RCC 7860 (cell line): ENCODE measurements at regions not wholly inside any gene's neighbourhood (a gene's known extent, or its start where the extent isn't known, plus 50 kb on each side); places are given as distances from the start of the nearest gene placed in this dataset.

Source experiments
- DNase-seq: peaks from one replicate; pipeline ENCODE4 v3.0.0-alpha.2; 2015; ENCODE audit warnings: low spot score
- FAIRE-seq: peaks from 2 replicates; lab custom pipeline; 2012; peaks lifted over from hg19 to GRCh38; lab: Jason Lieb, UNC

DNA sequence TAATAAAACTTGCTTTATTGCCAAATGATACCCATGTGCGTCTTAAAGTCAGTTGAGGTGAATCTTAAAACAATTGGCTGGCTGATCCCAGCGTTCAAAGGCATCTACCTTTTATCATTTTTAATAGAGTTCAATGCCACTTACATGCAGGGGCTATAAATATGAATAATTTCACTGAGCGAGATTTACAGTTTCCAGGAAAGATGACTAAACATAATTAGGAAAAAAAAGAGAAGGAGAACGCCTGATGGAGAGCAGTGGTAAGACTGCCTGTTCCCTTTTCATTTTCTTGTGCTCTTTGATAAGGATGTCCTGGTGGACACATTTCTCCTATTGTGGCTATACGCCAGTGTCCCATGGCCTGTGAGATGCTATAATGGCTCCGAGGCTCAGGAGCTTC lies 139.9 kb upstream of the SLC22A23 start:
- FAIRE-seq (no peak), DNase-seq (no peak)

DNA sequence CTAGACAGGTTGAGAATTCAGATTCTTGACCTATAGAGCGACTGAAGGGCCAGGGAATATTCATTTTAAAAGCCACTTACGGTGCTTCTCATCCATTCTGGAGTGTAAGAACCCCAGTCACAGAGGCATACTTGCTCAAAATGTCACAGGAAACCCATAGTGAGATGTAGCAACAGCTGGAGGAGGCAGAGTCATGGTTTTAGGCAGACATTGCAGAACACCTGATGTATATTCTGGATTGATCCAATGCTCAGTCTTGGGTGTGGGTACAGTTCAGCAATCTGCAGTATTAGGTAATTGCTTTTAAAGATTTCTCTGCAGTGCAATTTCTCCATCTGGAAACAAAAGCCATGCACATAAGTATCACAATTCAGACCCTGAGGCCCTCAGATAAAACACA lies 137.4 kb upstream of the SLC22A23 start:
- DNase-seq (no peak), FAIRE-seq (no peak)

DNA sequence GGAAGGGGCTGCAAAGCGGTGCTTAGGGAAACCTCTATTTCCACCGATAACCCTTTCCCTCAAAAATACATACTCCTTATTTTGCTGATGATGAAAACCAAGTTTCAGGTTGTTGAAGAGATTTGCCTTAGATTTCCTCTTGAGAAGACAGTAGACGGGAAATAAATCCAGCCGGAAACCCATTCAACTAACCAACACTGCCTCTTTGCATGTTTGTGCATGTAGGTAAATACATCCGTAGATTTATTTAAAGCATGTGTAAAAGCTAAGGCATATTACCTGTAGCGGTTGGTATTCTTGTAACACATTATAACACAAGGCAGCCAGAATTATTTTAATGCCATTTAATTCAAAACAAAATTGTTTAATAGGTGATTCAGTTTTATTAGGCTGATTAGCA lies 136.3 kb upstream of the SLC22A23 start:
- FAIRE-seq (no peak), DNase-seq (no peak)

DNA sequence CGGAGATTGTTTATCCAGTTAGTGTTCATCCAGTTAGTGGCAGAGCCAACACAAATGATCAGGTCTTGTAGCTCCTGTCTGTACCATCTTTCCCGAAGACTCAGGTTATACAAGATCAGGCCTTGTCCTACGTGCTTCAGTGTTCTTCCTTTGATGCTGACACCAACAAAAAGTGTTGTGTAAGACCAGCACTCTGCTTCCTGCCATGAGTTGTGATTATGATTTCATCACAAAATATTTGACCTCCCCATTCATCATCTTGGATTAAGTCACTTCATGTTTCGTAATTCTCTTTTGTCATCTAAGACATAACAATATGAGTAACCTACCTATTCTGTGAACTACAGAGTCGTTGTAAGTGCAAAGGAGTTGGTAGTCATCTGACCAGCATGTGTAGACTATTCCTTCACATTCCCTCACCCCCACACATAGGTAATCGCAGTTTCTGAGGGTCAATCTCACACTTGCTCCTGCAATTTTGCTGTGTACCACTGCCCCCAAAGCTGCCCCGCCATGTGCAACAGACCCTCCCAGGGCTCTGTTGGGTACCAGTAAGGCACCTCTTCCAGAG lies 135.6 kb upstream of the SLC22A23 start:
- DNase-seq (peak; percentile 79), FAIRE-seq (no peak)

DNA sequence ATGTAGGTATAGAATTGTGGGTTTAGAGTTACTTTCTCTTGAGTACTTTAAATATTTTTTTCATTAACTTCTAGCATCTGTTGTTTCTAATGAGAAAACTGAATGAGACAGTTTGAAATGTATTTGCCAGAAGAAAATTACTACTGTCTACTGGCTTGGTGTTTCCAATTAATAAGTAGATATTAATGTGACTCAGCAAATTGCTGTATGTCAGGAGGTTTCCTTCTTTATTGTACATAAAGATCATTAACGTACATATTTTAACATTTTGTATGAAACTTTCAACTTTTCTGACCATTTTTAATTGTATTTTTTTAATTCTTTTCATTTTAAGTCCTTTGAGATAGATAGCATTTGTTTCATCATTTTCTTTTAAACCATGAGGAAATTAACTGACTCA lies 135.1 kb upstream of the SLC22A23 start:
- DNase-seq: no peak
- no peak for FAIRE-seq

DNA sequence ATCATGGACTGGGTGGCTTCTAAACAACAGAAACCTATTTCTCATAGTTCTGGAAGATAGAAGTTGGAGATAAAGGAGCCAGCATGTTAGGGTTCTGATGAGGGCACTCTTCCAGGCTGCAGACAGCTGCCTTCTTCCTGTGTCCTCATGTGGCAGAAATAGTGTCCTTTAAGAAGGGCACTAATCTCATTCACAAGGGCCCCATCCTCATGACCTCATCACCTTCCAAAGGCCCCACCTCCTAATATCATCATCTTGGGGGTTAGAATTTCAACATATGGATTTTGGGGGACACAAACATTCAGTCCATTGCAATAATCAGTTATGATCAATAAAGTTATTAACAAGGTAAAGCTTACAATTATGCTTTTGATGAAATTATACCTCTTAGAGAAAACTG lies 130.8 kb upstream of the SLC22A23 start:
- no peak for DNase-seq
- FAIRE-seq: no peak

DNA sequence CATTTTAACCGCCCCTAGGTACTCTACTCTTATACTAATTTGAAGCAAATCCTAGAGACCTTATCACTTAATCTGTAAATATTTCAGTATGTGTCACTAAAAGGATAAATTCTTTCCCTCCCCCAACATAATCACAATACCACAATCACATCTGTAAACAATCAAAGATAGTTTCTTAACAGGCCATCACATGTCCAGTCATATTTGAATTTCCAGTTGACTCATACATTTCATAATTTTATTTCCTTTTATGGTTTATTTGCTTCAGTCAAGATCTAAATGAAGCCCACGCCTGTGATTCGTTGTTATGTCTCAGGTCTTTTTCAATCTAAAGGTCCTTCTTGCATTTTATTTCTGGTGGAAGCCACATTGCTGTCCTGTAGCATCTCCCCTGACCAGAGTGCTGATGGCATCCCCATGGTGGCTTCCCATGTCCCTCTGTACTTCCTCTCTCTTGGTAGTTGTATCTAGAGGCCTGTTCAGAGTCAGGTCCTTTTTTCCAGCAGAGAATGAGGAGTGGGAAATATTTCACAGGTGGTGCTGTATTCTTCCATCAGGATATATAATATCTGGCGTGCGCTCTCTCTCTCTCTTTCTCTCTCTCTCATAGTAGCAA lies 128.6 kb upstream of the SLC22A23 start:
- FAIRE-seq (no peak), DNase-seq (no peak)

DNA sequence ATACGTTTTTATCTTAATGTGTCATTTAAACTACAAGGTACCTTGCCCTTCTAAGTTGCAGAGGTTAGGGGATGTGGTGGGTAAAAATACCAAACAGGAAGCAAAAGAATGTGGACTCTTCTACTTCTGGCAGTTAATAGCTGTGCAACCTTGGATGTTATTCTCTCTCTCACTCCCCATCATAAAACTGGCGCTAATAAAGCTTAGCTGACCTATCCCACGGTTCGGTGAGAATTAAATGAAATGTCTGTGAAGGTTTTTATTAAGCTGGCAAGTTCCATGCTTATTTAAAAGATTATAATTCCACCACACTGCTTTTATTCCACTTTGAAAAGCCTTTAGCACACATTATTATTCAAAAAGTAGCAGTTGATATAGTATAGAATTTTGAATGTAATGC lies 127.8 kb upstream of the SLC22A23 start:
- DNase-seq (no peak), FAIRE-seq (no peak)

DNA sequence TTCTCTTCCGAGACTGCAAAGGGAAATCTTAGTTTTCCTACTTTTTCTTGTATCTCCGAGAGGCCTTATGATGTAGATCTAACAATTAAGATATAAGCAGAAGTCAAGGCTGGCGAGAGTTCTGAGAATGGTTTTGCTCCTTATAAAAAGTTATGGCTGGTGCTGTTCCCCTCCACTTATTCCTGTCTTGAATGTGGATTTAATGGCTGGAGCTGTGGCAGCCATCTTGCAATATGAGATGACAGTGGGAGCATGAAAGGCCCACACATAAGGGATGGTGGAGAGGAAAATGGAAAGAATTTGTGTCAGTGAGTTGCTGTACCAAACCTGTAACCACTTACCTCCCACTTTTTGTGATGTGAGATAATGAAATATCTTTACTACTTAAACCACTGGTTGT lies 124.6 kb upstream of the SLC22A23 start:
- FAIRE-seq (no peak), DNase-seq (no peak)

DNA sequence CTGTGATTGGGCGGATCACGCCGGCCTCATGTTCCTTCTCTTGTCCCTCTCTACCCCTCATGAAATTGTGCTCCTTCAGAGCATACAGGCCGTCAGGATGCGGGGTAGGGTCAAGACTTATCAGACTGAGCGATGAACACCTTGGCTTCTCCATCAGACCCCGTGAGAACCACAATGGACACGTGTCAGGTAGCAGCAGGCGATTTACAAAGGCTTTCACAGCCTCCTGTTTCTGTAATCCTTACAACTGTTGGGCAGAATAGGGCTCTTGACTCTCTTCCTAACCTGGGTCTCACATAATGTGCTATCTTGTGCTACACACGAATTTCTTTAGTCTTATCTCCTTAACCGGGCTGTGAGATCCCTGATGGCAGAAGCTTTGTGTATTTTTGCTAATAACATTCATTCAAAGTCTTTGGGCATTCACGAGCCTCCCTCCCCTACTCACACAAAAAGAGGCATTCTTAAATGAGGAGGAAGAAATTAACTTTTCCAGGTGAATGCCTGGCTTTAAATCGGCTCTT lies 122.9 kb upstream of the SLC22A23 start:
- no peak for FAIRE-seq
- no peak for DNase-seq

DNA sequence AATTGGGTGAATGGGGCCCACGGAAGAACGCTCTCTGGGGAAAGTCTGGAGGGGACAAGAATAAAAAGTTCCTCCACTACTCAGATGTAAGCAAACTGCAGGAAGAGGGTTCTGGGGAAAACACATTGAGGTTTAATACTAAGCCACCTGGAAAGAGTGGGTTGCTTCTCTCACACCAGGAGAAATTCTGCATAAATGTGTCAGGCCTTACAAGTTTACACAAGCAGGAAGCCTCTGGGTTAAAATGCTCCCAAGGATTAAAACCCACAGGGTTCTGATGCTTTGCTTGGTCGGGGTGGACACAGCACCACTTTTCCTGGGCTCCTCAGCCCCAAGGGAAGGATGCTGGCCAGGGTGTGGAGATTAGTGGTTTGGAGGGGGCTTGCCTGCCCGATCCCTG lies 122.1 kb upstream of the SLC22A23 start:
- no peak for DNase-seq

DNA sequence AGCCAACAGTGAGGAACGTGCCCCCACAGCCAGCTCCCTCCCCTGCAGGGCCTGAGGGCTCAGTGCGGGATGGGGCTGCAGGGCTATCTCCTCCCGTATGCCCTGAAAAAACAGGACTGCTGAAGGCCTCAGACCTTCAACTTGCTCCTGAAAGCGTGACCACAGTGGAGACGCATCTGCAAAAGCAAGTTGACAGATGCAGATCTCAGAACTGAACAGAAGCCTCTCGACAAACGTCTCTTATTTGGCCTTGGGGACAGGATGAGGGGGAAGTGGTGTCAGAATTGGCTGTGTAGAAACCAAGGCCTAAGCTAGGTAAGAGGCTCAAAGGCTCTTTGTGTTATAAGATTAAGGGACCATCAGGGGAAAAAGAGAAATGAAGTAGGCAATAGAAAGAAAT lies 120.7 kb upstream of the SLC22A23 start:
- FAIRE-seq: no peak
- no peak for DNase-seq

More for the DNA sequence above, 122.1 kb upstream of the SLC22A23 start:
- no peak for FAIRE-seq

DNA sequence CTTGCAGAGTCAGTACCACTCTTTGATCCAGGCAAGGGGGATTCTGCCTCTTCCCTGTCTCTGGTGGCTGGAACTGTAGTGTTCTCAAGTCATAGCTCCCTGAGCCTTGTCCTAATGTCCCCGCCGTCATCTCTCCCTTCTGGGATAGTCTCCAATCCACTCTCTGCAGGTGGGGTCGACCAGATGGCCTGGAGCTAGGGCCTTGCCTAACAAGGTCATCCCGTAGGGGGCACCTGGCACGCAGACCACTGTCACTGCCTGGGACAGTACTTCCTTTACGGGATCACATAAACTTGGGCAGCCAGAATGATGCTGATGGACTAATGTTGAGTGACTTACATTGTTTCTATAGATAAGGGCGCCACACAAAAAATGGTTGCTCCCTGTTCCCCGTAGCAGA lies 118.9 kb upstream of the SLC22A23 start:
- DNase-seq (no peak), FAIRE-seq (no peak)

DNA sequence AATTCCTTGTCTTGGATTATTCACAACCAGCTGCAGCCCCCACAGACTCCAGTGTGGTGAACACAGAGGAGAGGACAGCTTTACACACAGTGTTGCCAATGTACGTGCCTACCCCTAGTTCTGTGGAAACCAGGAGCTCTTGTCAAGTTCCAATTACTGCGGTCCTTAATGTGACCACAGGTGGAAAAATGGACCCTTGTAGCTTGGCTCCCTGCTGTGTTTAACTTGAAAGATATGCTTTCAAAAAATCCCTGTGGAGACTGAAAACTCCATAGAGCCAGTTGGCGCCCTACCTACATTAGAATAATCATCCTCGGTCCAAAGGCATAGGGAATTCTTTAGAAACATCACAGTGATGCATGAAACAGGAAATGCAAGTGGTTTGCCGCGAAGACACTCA lies 118.3 kb upstream of the SLC22A23 start:
- no peak for FAIRE-seq
- DNase-seq: no peak

DNA sequence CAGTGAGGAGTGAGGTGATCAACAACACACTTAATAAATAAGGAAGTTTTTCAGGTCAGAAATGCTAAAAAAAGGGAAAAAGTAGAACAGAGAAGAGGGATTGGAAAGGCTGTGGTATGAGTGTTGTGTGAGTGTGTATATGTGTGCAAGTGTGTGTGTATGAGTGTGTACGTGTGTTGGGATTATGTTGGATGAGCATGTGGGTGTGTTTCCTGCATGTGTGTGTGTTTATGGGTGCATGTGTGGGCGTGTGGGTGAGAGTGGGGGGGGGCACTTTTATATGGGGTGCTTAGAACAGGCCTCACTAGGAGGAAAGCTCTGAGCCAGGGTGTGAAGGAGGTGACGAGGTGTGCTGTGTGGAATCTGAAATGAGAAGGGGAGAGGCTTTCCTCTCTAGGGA lies 116.8 kb upstream of the SLC22A23 start:
- DNase-seq (no peak), FAIRE-seq (no peak)

DNA sequence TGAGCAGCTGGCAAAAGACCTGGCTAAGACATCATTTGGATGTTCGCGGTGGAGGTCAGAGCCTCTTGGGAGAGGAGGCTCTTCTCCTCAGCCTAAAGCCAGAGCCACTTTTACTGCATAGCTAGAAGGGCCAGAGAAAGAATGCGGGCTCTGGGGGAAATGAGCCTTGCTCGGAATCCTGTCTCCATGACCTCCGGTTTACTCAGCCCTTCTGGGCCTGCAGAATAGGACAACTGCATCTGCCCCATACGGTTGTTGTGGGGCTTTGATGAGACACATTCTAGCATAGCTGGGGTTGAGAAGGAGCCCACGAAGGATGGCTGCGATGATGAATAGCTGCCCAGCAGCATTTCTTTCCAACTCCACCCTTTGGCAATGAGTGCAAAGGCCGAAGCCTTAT lies 115.0 kb upstream of the SLC22A23 start:
- FAIRE-seq (no peak), DNase-seq (no peak)

DNA sequence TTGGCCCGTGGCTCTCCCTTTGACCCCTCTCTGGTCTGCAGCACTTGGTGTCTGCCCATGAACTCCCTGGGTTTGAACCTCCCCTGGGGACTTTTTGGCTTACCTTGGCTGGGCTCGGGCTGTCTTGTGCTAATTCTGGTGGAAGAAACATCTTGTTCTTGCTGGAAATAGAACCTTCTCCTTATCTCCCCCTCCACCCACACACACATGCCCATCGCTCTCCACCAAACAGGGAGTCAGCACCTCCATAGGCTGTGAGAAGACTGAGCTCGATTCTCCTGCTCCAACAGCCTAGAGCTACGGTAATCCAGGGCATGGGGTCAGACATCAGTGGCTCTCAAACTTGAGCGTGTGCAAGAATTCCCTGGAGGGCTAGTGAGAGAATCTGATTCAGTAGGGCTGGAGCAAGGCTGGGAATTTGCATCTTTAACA lies 114.4 kb upstream of the SLC22A23 start:
- DNase-seq (no peak), FAIRE-seq (no peak)

DNA sequence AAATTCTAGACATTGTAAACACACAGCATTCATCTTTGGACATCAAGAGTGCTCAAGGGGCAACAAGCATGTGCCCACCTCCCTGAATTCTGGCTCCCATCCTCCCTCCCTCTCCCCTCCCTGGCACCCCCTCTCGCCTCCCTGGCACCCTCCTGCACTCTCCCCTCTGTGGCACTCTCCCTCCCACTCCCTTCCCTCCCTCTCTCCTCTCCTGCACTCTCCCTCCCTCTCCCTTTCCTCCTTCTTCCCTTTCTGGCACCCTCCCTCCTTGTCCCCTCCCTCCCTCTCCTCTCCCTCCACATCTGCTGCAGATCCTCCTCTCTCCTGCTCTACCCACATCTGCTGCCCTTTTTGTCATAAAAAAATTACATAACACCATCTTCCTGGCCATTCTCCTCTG lies 113.0 kb upstream of the SLC22A23 start:
- DNase-seq (no peak), FAIRE-seq (no peak)

DNA sequence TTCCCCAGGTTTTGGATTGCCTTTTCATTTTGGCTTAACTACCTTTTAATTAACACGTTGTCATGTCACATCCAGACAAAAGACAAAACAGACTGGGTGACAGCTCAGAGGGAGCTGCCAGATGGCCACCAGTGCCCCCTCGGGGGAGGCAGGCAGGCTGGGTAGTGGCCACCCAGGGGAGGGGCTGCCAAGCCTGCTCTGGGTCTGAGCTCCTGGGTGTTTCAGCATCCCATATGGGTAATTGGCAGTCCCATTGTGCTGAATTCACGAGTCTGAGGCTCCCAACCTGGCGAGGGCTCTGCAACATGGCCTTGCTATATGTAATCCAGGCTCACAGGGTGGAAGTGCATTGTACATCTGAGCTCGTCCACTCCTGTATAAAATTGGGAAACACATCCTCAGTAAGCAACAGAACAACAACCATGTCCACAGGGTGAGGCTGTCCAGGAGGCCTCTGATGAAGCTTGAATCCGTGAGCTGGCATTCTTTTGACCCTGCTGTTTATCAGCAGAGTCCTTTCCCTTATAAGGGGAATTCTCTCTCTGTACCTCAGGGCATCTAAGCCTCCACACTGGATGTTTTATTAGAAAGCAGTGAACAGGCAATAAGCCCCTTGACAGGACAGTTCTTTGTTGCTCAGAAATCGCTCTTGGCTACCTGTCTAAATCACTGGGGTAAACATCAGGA lies 111.7 kb upstream of the SLC22A23 start:
- no peak for DNase-seq
- no peak for FAIRE-seq

DNA sequence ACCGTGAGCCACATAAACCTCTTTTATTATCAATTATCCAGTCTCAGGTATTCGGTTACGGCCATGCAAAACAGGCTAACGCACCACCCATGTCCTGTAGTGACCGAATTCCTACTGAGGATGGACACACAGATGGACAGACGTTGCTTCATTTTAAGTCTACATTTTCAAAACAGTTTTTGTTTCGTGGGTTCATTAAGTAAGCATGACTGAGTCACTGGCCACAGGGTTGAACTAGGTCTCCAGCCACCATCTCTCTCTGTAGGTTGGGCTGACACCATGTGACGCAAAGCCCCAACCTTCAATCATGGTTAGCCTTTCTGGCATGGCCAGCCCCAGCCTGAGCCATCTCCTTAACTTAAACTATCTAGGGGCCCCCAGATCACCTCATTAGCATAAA lies 110.0 kb upstream of the SLC22A23 start:
- no peak for FAIRE-seq

DNA sequence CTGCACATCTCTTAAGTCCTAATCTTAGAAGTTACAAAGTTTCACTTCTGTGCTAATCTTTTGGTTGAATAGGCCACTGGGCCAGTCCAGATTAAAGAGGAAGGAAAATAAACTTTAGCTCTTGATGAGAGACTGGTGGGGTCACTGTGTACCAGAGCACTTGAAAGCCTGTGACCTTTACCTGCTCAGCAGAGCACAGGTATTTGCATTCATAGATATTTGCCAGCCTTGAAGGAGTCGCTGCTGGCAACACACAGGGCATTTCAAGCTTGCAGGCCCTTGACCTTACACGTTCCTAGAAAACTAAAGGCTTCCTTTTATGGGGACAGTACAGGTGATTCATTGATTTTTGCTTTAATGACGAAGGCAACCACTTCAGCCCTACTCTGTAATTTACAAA lies 108.4 kb upstream of the SLC22A23 start:
- no peak for FAIRE-seq

More for the DNA sequence above, 110.0 kb upstream of the SLC22A23 start:
- no peak for DNase-seq

DNA sequence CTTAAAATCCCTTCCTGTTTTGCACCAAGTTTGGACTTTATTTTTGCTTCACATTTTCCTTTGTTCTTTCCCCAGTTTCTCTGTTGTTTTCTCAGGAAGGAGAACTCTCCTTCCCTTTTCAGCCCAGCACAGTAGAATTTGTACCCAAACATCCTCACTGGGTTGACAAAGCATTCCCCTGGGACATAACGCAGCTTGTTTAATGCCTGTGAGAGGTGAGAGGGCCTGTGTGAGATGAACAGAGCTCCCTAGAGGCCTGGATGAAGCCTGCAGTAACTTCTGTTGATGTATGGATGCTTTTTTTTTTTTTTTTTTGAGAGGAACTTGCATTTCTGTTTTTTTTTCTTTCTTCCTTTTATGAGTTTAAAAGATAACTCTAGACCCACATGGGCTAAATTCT lies 104.9 kb upstream of the SLC22A23 start:
- no peak for FAIRE-seq
- no peak for DNase-seq

More for the DNA sequence above, 108.4 kb upstream of the SLC22A23 start:
- DNase-seq: no peak
